CD4-positive, alpha-beta T cell (primary cell): ENCODE measurements at regions not wholly inside any gene's neighbourhood (a gene's known extent, or its start where the extent isn't known, plus 50 kb on each side); places are given as distances from the start of the nearest gene placed in this dataset.

ENCODE experiments used
- ATAC-seq: fragments of 200-7000 bp; cut with Tn5 transposase; one replicate; pipeline ENCODE4 v1.10.0; 2022; ENCODE audit warnings: mild to moderate bottlenecking; ENCODE audit not compliant: poor library complexity
- CTCF ChIA-PET: fragments of 350-600 bp; sonication (Branson Sonifier 250); formaldehyde crosslinking; loops from one replicate; lab custom pipeline; 2021; ENCODE audit warnings: antibody characterized with exemption, inconsistent platforms; lab: Charles Lee
- POLR2A ChIA-PET: fragments of 350-600 bp; sonication (Branson Sonifier 250); formaldehyde crosslinking; loops from one replicate; lab custom pipeline; 2021; ENCODE audit warnings: antibody characterized with exemption, inconsistent platforms; lab: Charles Lee
- DNase-seq, 14 experiments: peaks; one replicate each; pipeline ENCODE4 v3.0.0-alpha.2; 2013 to 2020; ENCODE audit warnings: mixed read lengths in 2 of 14
- H3K27ac ChIP-seq, 2 donors: one replicate each; pipeline versions ENCODE4 v1.5.1 to v1.7.0; 2013; ENCODE audit warnings: low read length in 2 of 2, low read depth in 1 of 2, mild to moderate bottlenecking in 1 of 2
- H3K27me3 ChIP-seq, 2 experiments: 1 replicate in 1 of 2; 2 replicates in 1 of 2; pipeline versions ENCODE4 v1.6.1 to v1.7.0; 2013; ENCODE audit warnings: low read length in 2 of 2, control low read depth in 1 of 2, mild to moderate bottlenecking in 1 of 2, moderate library complexity in 1 of 2; ENCODE audit not compliant: insufficient read depth in 2 of 2, control insufficient read depth in 1 of 2
- H3K36me3 ChIP-seq: one replicate; pipeline ENCODE4 v1.6.1; 2013; ENCODE audit warnings: low read length, control low read depth; ENCODE audit not compliant: insufficient read depth
- H3K4me1 ChIP-seq: one replicate; pipeline ENCODE4 v1.6.1; 2013; ENCODE audit warnings: low read length, control low read depth; ENCODE audit not compliant: insufficient read depth
- H3K4me3 ChIP-seq: one replicate; pipeline ENCODE4 v1.5.1; 2013; ENCODE audit warnings: mild to moderate bottlenecking, low read length, moderate library complexity
- H3K9me3 ChIP-seq, 2 experiments: 1 replicate in 1 of 2; 2 replicates in 1 of 2; pipeline versions ENCODE4 v1.6.1 to v1.7.0; 2013; ENCODE audit warnings: low read length in 2 of 2, mild to moderate bottlenecking in 2 of 2, control low read depth in 1 of 2, moderate library complexity in 1 of 2; ENCODE audit not compliant: control insufficient read depth in 1 of 2, insufficient read depth in 1 of 2
- H3K27ac Mint-ChIP-seq: one replicate; pipeline ENCODE4 v1.8.0; 2020; ENCODE audit warnings: mixed read lengths
- H3K27me3 Mint-ChIP-seq: one replicate; pipeline ENCODE4 v1.8.0; 2021; ENCODE audit warnings: mixed read lengths
- H3K36me3 Mint-ChIP-seq: one replicate; pipeline ENCODE4 v1.8.0; 2021; ENCODE audit warnings: low read depth, mixed read lengths
- H3K4me1 Mint-ChIP-seq: one replicate; pipeline ENCODE4 v1.8.0; 2021; ENCODE audit warnings: low read depth, mixed read lengths
- H3K4me3 Mint-ChIP-seq: one replicate; pipeline ENCODE4 v1.8.0; 2020; ENCODE audit warnings: mild to moderate bottlenecking, mixed read lengths
- H3K9me3 Mint-ChIP-seq: one replicate; pipeline ENCODE4 v1.8.0; 2020; ENCODE audit warnings: mixed read lengths
- CTCF ChIP-seq: fragments of 200-600 bp; IDR thresholded peaks from one replicate; pipeline ENCODE4 v1.8.0; 2022; ENCODE audit warnings: antibody characterized with exemption, mild to moderate bottlenecking
- intact Hi-C, 2 experiments: fragments of 100-400 bp; cut with DNase I in 1 of 2; cut with micrococcal nuclease in 1 of 2; formaldehyde crosslinking; loops; one replicate each; pipeline versions ENCODE4 v1.15.1 to v1.9.0; 2023 to 2025; cut with DNase I, micrococcal nuclease

GRCh38 chr5:71782393-71782770 is 63.3 kb downstream of the CARTPT start:
- H3K4me1 ChIP-seq, result peaks cover 11% of the 10 kb centered on the region
- H3K36me3 Mint-ChIP-seq, result no peaks in the 10 kb centered on the region
- peak overlapping the region; percentile 69 for H3K4me3 Mint-ChIP-seq
- peaks cover 17% of the 10 kb centered on the region for H3K4me1 Mint-ChIP-seq
- no peak for DNase-seq
- H3K27ac Mint-ChIP-seq, result no peak overlapping the region
- no peaks in the 10 kb centered on the region for H3K9me3 ChIP-seq
- H3K36me3 ChIP-seq, result no peaks in the 10 kb centered on the region
- H3K4me3 ChIP-seq, result peak overlapping the region; percentile 28
- ATAC-seq, result no peak
- intact Hi-C loops, result loop anchor here in 1 of 2 experiments (5.0 kb wide), 1 partner anchor 525 kb away; no protein-coding TSS in a partner anchor
- H3K9me3 Mint-ChIP-seq, result no peaks in the 10 kb centered on the region
- ChIA-PET CTCF (no interaction called here), POLR2A (no interaction called here)
- no peaks in the 10 kb centered on the region for H3K27me3 ChIP-seq
- no peak for TF ChIP-seq CTCF
- H3K27me3 Mint-ChIP-seq, result peaks cover under 1% of the 10 kb centered on the region
- no peak overlapping the region for H3K27ac ChIP-seq

- Histone ChIP-seq H3K9me3 (no peaks in the 10 kb centered on the region), H3K27me3 (no peaks in the 10 kb centered on the region), H3K27ac (no peak overlapping the region), H3K4me3 (peak overlapping the region; percentile 28), H3K4me1 (peaks cover 11% of the 10 kb centered on the region), H3K36me3 (no peaks in the 10 kb centered on the region)
- intact Hi-C loops, result loop anchor here in 1 of 2 experiments (5.0 kb wide), 1 partner anchor 524 kb away; no protein-coding TSS in a partner anchor
- Mint-ChIP-seq H3K27me3 (peaks cover 8% of the 10 kb centered on the region), H3K27ac (no peak overlapping the region), H3K36me3 (no peaks in the 10 kb centered on the region), H3K4me3 (peak overlapping the region; percentile 69), H3K9me3 (no peaks in the 10 kb centered on the region), H3K4me1 (peaks cover 17% of the 10 kb centered on the region)
- peak; percentile 69 for ATAC-seq
- TF ChIP-seq CTCF, result peak; percentile 18
- ChIA-PET CTCF (no interaction called here), POLR2A (no interaction called here)
- peak in 11 of 14 experiments; percentile 4 to 42 (median 10) for DNase-seq
Observed at GRCh38 chr5:71782771-71783770, 64.0 kb downstream of the CARTPT start.

GRCh38 chr5:71783891-71784290 is 64.8 kb downstream of the CARTPT start:
- Histone ChIP-seq H3K4me3 (no peak overlapping the region), H3K9me3 (no peaks in the 10 kb centered on the region), H3K27ac (no peak overlapping the region), H3K27me3 (peaks cover 0 to 1% of the 10 kb centered on the region in 2 experiments), H3K36me3 (no peaks in the 10 kb centered on the region), H3K4me1 (peaks cover 11% of the 10 kb centered on the region)
- DNase-seq (no peak), ATAC-seq (no peak)
- CTCF ChIA-PET, result no interaction called here
- H3K9me3 Mint-ChIP-seq, result no peaks in the 10 kb centered on the region
- peaks cover 13% of the 10 kb centered on the region for H3K27me3 Mint-ChIP-seq
- no peak overlapping the region for H3K4me3 Mint-ChIP-seq
- H3K4me1 Mint-ChIP-seq, result peaks cover 17% of the 10 kb centered on the region
- intact Hi-C loops, result loop anchor here in 1 of 2 experiments (5.0 kb wide), 1 partner anchor 523 kb away; no protein-coding TSS in a partner anchor
- POLR2A ChIA-PET, result no interaction called here
- H3K27ac Mint-ChIP-seq, result no peak overlapping the region
- no peak for TF ChIP-seq CTCF
- H3K36me3 Mint-ChIP-seq, result no peaks in the 10 kb centered on the region
